ENCODE measurements at regions not wholly inside any gene's neighbourhood (a gene's known extent, or its start where the extent isn't known, plus 50 kb on each side); places are given as distances from the start of the nearest gene placed in this dataset.

- TF ChIP-seq CTCF (IDR thresholded peaks at IDR 0.05; ENCODE audit: low read depth, low read length, missing input control): peak; percentile 62
- no peak for TF ChIP-seq GABPA (IDR thresholded peaks at IDR 0.05 in 1 of 2, conservative IDR thresholded peaks at IDR 0.05 in 1 of 2)
- no peak for TF ChIP-seq TAF1 (conservative IDR thresholded peaks at IDR 0.05)
- peak; percentile 73 to 76 for TF ChIP-seq RAD21 (IDR thresholded peaks at IDR 0.05)
- TF ChIP-seq ATF3 (IDR thresholded peaks at IDR 0.05): no peak
- no peak for TF ChIP-seq REST (IDR thresholded peaks at IDR 0.05)
- no peak for TF ChIP-seq RXRA (IDR thresholded peaks at IDR 0.05)
- no peak for TF ChIP-seq FOXA1 (IDR thresholded peaks at IDR 0.05)
- TF ChIP-seq MAX (IDR thresholded peaks at IDR 0.05): no peak
Observed at GRCh38 chr14:47917344-47917954, 242.0 kb upstream of the MDGA2 start.
